Esophagus squamous epithelium (tissue), 4 donors: ENCODE measurements at regions not wholly inside any gene's neighbourhood (a gene's known extent, or its start where the extent isn't known, plus 50 kb on each side); places are given as distances from the start of the nearest gene placed in this dataset.

Experiments used
- CTCF ChIP-seq, 6 experiments: fragments of 450-650 bp in 4 of 6; fragments of 200-600 bp in 2 of 6; sonication (generic) in 2 of 6; IDR thresholded peaks; one replicate each; pipeline ENCODE4 v1.5.1; 2016 to 2019; ENCODE audit warnings: antibody characterized with exemption in 6 of 6, mild to moderate bottlenecking in 4 of 6, moderate library complexity in 4 of 6
- POLR2A ChIP-seq, 4 donors: fragments of 450-650 bp; IDR thresholded peaks; one replicate each; pipeline ENCODE4 v1.6.1; 2017; ENCODE audit warnings: antibody characterized with exemption in 4 of 4, mild to moderate bottlenecking in 4 of 4, moderate library complexity in 3 of 4

- TF ChIP-seq CTCF (IDR thresholded peaks at IDR 0.05) (no peak), POLR2A (IDR thresholded peaks at IDR 0.05) (no peak)
Measured at GRCh38 chr20:60211618-60212463, 253.6 kb downstream of the CDH26 start.
